OCI-LY1 (cell line): ENCODE measurements at regions not wholly inside any gene's neighbourhood (a gene's known extent, or its start where the extent isn't known, plus 50 kb on each side); places are given as distances from the start of the nearest gene placed in this dataset.

ENCODE experiments used
- CTCF ChIP-seq: fragments of 200-600 bp; sonication (generic), shearing (Covaris generic); IDR thresholded peaks from 2 replicates; pipeline ENCODE4 v1.5.1; 2017; ENCODE audit warnings: mild to moderate bottlenecking, antibody characterized with exemption, low read length, moderate library complexity, mixed read lengths
- EZH2 ChIP-seq: fragments of 200-600 bp; sonication (generic), shearing (Covaris generic); IDR thresholded peaks from 2 replicates; pipeline ENCODE4 v1.8.0; 2017; ENCODE audit warnings: borderline replicate concordance, mixed run types, mild to moderate bottlenecking, antibody characterized with exemption, low read length, moderate library complexity, mixed read lengths

- TF ChIP-seq CTCF (no peak), EZH2 (no peak)
Measured at GRCh38 chr6:156485150-156485549, 292.0 kb upstream of the ARID1B start.
